ENCODE measurements at regions not wholly inside any gene's neighbourhood (a gene's known extent, or its start where the extent isn't known, plus 50 kb on each side); places are given as distances from the start of the nearest gene placed in this dataset.

DNA sequence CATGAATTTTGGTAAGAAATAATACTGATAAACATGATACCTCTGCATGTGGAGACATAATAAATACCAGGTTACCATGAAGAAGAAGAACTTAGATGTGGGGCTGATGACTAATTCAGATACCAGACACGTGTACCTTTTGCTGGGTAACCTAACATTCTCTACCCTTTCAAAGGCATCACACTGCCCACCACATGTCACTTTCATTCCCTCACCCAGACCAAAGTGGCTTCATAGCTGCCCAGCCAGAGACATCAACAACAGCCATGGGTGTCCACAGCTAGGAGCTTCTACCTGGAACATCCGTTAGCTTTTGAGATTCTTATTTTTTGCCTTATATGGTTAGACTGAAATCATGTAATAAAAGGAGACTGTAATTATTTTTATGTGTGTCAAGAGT, 396.8 kb downstream of the MED10 start:
- no peak for DNase-seq

DNA sequence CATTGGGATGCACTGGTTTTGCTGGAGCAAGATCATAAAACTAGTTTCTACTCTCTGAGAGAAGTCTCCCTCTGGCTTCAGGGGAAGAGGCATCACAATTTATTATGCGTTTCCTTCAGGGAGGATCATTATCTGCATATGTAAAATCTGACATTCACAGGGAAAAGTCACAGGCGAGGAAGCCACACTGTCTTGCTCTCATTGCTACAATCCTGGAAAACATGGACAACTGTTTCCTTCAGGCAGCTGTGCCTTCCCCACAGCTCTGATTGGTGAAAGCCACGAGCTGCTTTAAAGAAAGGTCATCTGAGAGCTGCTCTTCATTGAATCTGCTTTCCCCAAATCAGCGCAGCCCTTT, 397.8 kb downstream of the MED10 start:
- no peak for DNase-seq

- DNase-seq = no peak
Measured at GRCh38 chr5:5979761-5980537, 398.4 kb downstream of the MED10 start.

DNA sequence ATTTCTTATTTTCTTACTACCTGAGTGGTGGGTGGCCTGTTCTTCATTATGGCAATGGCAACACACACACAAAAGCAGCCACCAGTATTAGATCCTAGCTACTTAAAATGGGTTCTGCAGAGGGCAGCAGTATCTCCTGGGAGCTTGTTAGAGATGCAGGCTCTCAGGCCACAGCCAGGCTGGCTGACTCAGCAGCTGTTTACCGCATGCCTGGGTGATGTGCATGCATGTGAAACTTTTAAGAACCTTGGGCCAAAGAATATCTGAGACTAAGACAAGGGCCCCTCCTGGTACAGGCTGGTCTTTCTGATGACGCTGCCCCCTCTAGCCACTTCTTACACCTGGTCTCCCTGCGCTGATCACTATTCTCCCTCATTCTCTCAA, 399.0 kb downstream of the MED10 start:
- no peak for DNase-seq

DNA sequence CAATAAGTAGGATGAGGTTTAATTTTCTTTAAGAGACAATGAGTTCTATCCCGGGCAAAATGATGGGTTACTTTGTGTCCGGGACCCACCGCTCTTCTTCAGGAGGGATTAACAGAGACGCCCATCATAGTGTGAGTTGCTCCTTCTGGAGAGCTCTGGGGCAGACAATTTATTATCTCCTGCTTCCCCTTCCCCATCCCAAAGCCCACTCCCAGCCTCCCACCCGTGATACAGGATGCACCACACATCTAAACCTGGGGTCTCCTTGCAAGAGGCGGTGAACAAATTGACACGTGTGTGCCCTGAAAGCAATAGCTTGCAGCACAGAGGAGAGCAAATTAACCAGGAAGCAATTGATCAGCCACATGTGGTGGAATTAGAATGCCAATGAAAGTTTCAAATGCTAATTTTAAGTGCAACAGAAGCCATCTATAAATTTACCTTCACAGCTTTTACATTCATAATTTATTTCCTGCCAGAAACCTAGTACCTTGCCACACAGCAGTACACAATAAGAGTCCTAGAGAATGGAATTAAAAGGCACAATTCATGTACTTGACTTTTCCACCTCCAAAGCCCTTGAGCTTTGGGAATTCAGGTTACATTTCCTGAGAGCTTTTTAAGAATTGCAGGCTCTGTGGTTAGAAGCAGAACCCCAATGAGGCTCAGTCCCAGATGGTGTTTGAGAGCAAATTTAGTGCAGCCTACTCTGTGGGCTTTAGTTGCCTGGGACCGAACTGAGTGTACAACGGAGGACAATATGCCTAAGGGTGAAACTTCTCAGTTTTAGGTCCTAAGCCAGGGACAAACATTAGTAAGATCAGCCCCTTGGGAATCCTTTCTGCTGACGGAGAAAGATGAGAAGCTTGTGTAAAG, 399.6 kb downstream of the MED10 start:
- DNase-seq = no peak

- no peak for DNase-seq
Measured at GRCh38 chr5:5971203-5971602, 407.1 kb downstream of the MED10 start.

DNA sequence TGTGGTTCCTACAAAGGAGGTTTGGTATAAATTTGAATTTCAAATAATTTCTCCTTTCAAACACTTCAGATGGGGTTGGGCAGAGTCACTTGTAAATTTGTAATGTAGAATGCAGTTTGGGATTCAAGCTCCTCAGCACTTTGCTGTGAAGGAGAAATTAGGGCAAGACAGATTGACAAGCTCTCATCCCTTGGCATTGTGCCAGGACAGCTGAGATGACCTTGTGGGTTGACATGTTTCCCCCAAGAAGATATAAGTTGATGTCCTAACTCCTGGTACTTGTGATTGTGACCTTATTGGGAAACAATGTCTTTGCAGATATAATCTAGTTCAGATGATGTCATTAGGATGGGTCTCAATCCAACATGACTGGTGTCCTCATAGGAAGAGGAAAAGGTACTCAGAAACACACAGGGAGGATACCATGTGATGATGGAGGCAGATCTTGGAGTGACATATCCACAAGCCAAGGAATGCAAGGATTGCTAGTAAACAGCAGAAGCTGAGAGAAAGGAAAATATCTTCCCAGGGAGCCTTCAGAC, 408.3 kb downstream of the MED10 start:
- no peak for DNase-seq

- DNase-seq = no peak
Measured at GRCh38 chr5:5968981-5969380, 409.4 kb downstream of the MED10 start.

DNA sequence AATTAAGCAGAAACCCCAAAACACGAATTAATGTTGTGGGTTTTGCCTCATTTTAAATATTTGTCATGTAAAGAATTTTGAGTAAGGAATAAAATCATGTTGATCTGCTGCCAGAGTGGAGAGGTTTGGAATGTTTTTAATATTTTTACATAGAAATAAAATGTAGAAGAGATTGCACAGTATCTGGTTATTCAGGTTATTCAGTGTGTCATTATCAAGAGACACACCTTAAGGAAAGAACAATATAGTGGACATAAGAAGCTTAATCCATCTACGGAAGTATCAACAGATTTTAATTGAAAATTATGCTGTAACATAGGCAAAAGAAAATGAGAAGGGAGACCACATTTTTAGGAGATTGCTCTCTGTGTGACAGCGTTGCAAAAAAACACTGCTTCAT, 410.4 kb downstream of the MED10 start:
- no peak for DNase-seq

- DNase-seq = no peak
Measured at GRCh38 chr5:5967373-5967772, 411.0 kb downstream of the MED10 start.

GRCh38 chr5:5965132-5965531, 413.2 kb downstream of the MED10 start:
- DNase-seq = no peak

DNA sequence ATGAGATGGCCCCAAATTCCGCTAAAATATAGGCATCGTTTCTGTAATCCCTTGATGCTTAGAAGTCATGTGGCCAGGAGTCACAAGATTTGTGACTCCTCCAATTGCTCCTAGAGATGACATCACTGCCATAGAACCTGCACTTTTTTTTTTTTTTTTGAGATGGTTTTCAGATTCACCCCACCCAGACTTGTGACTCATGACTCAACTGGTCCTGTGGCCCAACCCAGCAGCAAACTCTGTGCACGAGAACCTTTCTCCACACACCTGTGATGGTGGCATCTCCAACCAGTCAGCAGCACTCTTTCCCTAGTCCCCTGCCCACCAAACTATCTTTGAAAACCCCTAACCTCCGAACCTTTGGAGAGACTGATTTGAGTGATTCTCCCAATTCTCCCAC, 414.0 kb downstream of the MED10 start:
- DNase-seq = no peak

DNA sequence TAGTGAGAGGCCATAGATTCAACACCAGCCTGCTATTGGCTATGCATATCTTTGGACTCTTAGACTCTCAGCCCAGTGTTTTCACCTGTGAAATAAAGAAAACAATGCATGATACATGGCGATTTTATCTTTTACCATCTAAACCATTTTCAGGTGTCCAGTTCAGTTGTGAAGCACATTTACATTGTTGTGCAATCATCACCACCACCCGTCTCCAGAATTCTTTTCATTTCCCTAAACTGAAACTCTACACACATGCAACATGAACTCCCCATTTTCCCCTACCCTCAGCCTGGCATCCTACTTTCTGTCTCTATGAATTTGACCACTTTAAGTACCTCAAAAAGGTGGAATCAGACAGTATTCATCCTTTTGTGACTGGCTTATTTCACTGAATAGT, 420.6 kb downstream of the MED10 start:
- no peak for DNase-seq

DNA sequence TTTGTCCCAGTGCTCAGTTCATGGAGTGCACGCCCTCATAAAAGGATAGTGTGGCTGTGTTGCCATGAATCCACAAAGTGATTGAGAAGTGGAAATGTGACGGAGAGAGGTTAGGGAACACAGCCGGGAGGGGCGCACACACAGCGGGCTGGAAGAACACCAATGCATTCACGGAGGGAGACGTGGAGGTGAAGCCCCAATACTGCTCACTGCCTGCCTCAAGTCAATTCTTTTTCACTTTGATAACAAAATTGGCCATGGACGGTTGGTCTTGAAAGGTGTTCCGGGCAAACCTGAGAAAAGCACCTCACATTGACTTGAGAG, 424.1 kb downstream of the MED10 start:
- DNase-seq = no peak

DNA sequence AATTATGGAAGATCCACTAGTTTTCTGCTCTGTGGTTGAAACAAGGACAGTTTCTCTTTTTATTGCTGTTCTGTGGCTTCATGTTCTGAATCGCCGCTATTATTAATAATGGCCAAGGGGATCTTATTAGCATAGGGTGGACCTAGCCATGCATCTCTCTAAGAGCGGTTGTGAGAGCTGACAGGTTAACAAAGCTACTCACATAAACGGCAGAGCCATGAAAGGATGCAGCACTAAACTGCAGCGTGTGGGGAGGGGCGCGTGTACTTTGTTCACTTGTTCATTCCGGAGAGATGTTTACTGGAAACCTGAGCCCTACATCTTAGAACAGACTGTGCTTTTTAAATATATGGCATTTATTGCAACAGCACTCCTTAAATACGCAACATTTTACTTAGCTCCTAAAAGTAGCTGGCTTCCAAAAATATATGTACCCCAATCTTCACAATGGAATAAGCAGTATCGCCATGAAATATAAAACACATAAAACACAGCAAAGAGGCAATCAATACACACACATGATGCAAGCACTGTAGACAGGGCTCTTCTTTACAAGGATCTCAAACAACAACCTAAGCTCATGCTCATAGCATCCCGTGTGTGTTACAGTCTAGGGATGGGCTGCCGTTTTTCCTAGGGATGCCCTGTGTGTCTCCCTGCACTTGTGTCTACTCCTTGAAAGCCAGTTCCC, 424.6 kb downstream of the MED10 start:
- DNase-seq = no peak

GRCh38 chr5:5951953-5952352, 426.4 kb downstream of the MED10 start:
- DNase-seq = no peak

DNA sequence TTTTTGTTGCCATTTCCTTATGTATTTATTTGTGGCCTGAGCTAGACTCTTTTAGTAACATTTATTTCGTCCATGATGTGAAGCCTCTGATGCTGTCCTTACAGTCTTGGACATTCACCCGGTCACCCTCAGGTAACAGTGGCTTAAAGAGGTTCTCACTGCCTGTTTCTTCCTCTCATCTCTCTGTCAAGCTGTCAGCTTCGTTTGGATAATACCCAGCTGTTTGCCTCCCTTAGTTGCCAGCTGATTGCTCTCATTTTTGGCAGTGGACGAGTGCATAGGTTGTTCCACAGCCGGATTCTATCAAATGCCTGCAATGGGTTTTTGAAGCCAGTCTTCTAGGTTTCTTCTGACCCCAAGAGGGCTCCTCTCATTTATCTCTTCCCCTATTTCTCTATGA, 427.7 kb downstream of the MED10 start:
- DNase-seq = no peak

- DNase-seq = no peak
Measured at GRCh38 chr5:5941486-5941885, 436.9 kb downstream of the MED10 start.

- DNase-seq = no peak
Measured at GRCh38 chr5:5939759-5940370, 438.5 kb downstream of the MED10 start.

- no peak for DNase-seq
Measured at GRCh38 chr5:5933651-5934050, 444.7 kb downstream of the MED10 start.

DNA sequence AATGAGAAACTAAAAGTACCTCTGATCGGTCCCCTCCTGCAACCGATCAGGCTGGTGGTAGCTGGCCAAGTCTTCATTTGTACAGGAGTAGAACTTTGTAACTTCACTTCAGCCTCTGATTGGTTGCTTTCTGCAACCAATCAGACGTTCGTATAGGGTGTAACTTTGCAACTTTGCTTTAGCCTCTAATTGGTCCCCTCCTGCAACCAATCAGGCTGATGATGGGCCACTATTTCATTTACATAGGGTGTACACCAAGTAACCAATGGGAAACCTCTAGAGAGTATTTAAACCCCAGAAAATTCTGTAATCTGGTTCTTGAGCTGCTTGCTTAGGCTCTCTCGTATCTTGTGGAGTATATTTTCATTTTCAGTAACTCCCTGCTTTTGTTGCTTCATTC, 445.5 kb downstream of the MED10 start:
- no peak for DNase-seq

- no peak for DNase-seq
Measured at GRCh38 chr5:5930561-5930960, 447.8 kb downstream of the MED10 start.

DNA sequence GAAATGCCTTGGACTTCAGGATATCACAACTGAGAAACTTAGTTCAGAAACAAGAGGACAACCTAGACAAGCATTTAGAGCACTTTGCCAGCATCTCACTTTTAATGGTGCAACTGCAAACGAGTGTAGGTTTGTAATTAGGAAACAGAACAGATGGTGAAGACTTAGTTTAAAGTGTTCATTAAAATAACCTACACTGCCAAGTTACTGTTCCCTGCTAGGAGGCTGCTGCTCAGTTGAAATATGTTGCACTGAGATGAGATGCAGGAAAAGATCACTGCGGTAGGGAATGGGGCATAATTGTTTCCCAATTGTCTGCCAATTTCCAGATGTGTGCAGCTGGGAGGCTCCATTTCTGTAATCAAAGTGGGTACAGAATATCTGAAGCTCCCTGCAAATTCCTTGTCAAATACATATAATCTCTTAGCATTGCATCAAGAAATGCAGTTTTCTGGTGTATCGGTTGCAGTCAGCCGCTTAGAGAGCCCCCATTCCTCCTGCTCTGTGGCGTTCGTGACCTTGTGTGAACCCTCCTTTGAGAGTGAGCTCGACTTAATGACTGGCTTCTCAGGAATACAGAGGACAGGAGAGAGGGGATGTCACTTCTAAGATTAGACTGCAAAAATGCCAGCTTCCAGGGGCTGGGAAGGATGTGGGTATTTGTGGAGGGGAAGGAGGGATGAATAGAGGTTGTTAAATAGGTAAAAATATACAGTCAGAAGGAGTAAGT, 448.9 kb downstream of the MED10 start:
- DNase-seq = no peak
